ENCODE measurements at regions not wholly inside any gene's neighbourhood (a gene's known extent, or its start where the extent isn't known, plus 50 kb on each side); places are given as distances from the start of the nearest gene placed in this dataset.

GRCh38 chr12:74722709-74723108 lies 185.1 kb downstream of the ATXN7L3B start:
- no peak overlapping the region for H3K4me2 ChIP-seq (ENCODE audit: insufficient read depth, low read length, poor library complexity, severe bottlenecking)
- no peak overlapping the region for H2AK5ac ChIP-seq (ENCODE audit: low read depth, low read length)

GRCh38 chr12:74725154-74725553 lies 187.5 kb downstream of the ATXN7L3B start:
- Histone ChIP-seq H2AK5ac (ENCODE audit: low read depth, low read length) (no peak overlapping the region), H3K4me1 (ENCODE audit: control insufficient read depth in 2 of 2, insufficient read depth in 1 of 2, low read depth in 1 of 2, low read length in 2 of 2) (no peaks in the 10 kb centered on the region), H3K36me3 (replicated peaks in 1 of 2; ENCODE audit: control insufficient read depth in 2 of 2, insufficient read depth in 2 of 2, low read length in 2 of 2) (no peaks in the 10 kb centered on the region), H2BK15ac (ENCODE audit: low read length) (no peak overlapping the region), H3K79me1 (ENCODE audit: low read depth, low read length) (no peaks in the 10 kb centered on the region), H2BK12ac (ENCODE audit: low read length) (no peak overlapping the region), H3K18ac (ENCODE audit: low read length) (no peak overlapping the region), H3K4me2 (ENCODE audit: insufficient read depth, low read length, poor library complexity, severe bottlenecking) (no peak overlapping the region), H3K14ac (ENCODE audit: low read length) (no peak overlapping the region), H2BK120ac (ENCODE audit: low read depth, low read length) (no peak overlapping the region), H3K27ac (replicated peaks; ENCODE audit: low read length) (no peak overlapping the region), H4K8ac (ENCODE audit: low read depth, low read length) (no peak overlapping the region), H3K9ac (ENCODE audit: low read depth, low read length, poor library complexity) (no peak overlapping the region), H3K4ac (ENCODE audit: low read length) (no peak overlapping the region), H3K27me3 (ENCODE audit: control insufficient read depth in 3 of 3, insufficient read depth in 3 of 3, low read depth in 1 of 3, low read length in 3 of 3) (no peaks in the 10 kb centered on the region), H3K4me3 (ENCODE audit: low read length in 2 of 2) (no peak overlapping the region), H3K23ac (ENCODE audit: low read depth, low read length, poor library complexity) (no peak overlapping the region), H2BK5ac (ENCODE audit: low read length) (no peak overlapping the region), H3K9me3 (replicated peaks in 1 of 2; ENCODE audit: control insufficient read depth in 2 of 2, insufficient read depth in 1 of 2, low read depth in 1 of 2, low read length in 2 of 2) (no peaks in the 10 kb centered on the region), H4K91ac (ENCODE audit: low read depth, low read length, poor library complexity) (no peak overlapping the region), H2AFZ (ENCODE audit: low read length) (no peak overlapping the region)
- no peak for DNase-seq (ENCODE audit: low spot score)
- WGBS, 2 donors (ENCODE audit: extremely low coverage in 2 of 2, insufficient read length in 2 of 2, insufficient replicate concordance in 1 of 2): no CpG with 5 or more reads among the region's 1 CpG

More at GRCh38 chr12:74722709-74723108, 185.1 kb downstream of the ATXN7L3B start:
- Histone ChIP-seq H4K8ac (ENCODE audit: low read depth, low read length) (no peak overlapping the region), H3K4me3 (ENCODE audit: low read length in 2 of 2) (no peak overlapping the region), H3K9ac (ENCODE audit: low read depth, low read length, poor library complexity) (no peak overlapping the region), H2BK12ac (ENCODE audit: low read length) (no peak overlapping the region), H2BK5ac (ENCODE audit: low read length) (no peak overlapping the region), H3K79me1 (ENCODE audit: low read depth, low read length) (no peaks in the 10 kb centered on the region), H3K23ac (ENCODE audit: low read depth, low read length, poor library complexity) (no peak overlapping the region), H3K4me1 (ENCODE audit: control insufficient read depth in 2 of 2, insufficient read depth in 1 of 2, low read depth in 1 of 2, low read length in 2 of 2) (no peaks in the 10 kb centered on the region), H3K27ac (replicated peaks; ENCODE audit: low read length) (no peak overlapping the region), H3K27me3 (ENCODE audit: control insufficient read depth in 3 of 3, insufficient read depth in 3 of 3, low read depth in 1 of 3, low read length in 3 of 3) (no peaks in the 10 kb centered on the region), H3K4ac (ENCODE audit: low read length) (no peak overlapping the region), H4K91ac (ENCODE audit: low read depth, low read length, poor library complexity) (no peak overlapping the region), H3K14ac (ENCODE audit: low read length) (no peak overlapping the region), H3K36me3 (replicated peaks in 1 of 2; ENCODE audit: control insufficient read depth in 2 of 2, insufficient read depth in 2 of 2, low read length in 2 of 2) (no peaks in the 10 kb centered on the region), H2AFZ (ENCODE audit: low read length) (no peak overlapping the region), H3K18ac (ENCODE audit: low read length) (no peak overlapping the region), H2BK120ac (ENCODE audit: low read depth, low read length) (no peak overlapping the region), H2BK15ac (ENCODE audit: low read length) (no peak overlapping the region), H3K9me3 (replicated peaks in 1 of 2; ENCODE audit: control insufficient read depth in 2 of 2, insufficient read depth in 1 of 2, low read depth in 1 of 2, low read length in 2 of 2) (no peaks in the 10 kb centered on the region)
- WGBS, 2 donors (ENCODE audit: extremely low coverage in 2 of 2, insufficient read length in 2 of 2, insufficient replicate concordance in 1 of 2): no CpG with 5 or more reads among the region's 3 CpGs
- no peak for DNase-seq (ENCODE audit: low spot score)

GRCh38 chr12:74728006-74728405 lies 190.4 kb downstream of the ATXN7L3B start:
- Histone ChIP-seq H2AK5ac (ENCODE audit: low read depth, low read length) (no peak overlapping the region), H3K14ac (ENCODE audit: low read length) (no peak overlapping the region), H3K4me2 (ENCODE audit: insufficient read depth, low read length, poor library complexity, severe bottlenecking) (no peak overlapping the region), H3K4ac (ENCODE audit: low read length) (no peak overlapping the region), H3K79me1 (ENCODE audit: low read depth, low read length) (no peaks in the 10 kb centered on the region), H3K18ac (ENCODE audit: low read length) (no peak overlapping the region), H3K4me3 (ENCODE audit: low read length in 2 of 2) (no peak overlapping the region), H3K36me3 (replicated peaks in 1 of 2; ENCODE audit: control insufficient read depth in 2 of 2, insufficient read depth in 2 of 2, low read length in 2 of 2) (no peaks in the 10 kb centered on the region), H4K91ac (ENCODE audit: low read depth, low read length, poor library complexity) (no peak overlapping the region), H2BK15ac (ENCODE audit: low read length) (no peak overlapping the region), H3K27me3 (ENCODE audit: control insufficient read depth in 3 of 3, insufficient read depth in 3 of 3, low read depth in 1 of 3, low read length in 3 of 3) (no peaks in the 10 kb centered on the region), H3K23ac (ENCODE audit: low read depth, low read length, poor library complexity) (no peak overlapping the region), H2BK12ac (ENCODE audit: low read length) (no peak overlapping the region), H2BK120ac (ENCODE audit: low read depth, low read length) (no peak overlapping the region), H2BK5ac (ENCODE audit: low read length) (no peak overlapping the region), H3K4me1 (ENCODE audit: control insufficient read depth in 2 of 2, insufficient read depth in 1 of 2, low read depth in 1 of 2, low read length in 2 of 2) (no peaks in the 10 kb centered on the region), H4K8ac (ENCODE audit: low read depth, low read length) (no peak overlapping the region), H3K27ac (replicated peaks; ENCODE audit: low read length) (no peak overlapping the region), H2AFZ (ENCODE audit: low read length) (no peak overlapping the region), H3K9ac (ENCODE audit: low read depth, low read length, poor library complexity) (no peak overlapping the region), H3K9me3 (replicated peaks in 1 of 2; ENCODE audit: control insufficient read depth in 2 of 2, insufficient read depth in 1 of 2, low read depth in 1 of 2, low read length in 2 of 2) (no peaks in the 10 kb centered on the region)
- no peak for DNase-seq (ENCODE audit: low spot score)

GRCh38 chr12:74732164-74732784 lies 194.6 kb downstream of the ATXN7L3B start:
- Histone ChIP-seq H3K9ac (ENCODE audit: low read depth, low read length, poor library complexity) (no peak overlapping the region), H3K14ac (ENCODE audit: low read length) (no peak overlapping the region), H3K18ac (ENCODE audit: low read length) (no peak overlapping the region), H2BK5ac (ENCODE audit: low read length) (no peak overlapping the region), H3K4ac (ENCODE audit: low read length) (no peak overlapping the region), H3K4me2 (ENCODE audit: insufficient read depth, low read length, poor library complexity, severe bottlenecking) (no peak overlapping the region), H3K36me3 (replicated peaks in 1 of 2; ENCODE audit: control insufficient read depth in 2 of 2, insufficient read depth in 2 of 2, low read length in 2 of 2) (no peaks in the 10 kb centered on the region), H2AFZ (ENCODE audit: low read length) (peak overlapping the region; percentile 59), H2BK120ac (ENCODE audit: low read depth, low read length) (no peak overlapping the region), H3K9me3 (replicated peaks in 1 of 2; ENCODE audit: control insufficient read depth in 2 of 2, insufficient read depth in 1 of 2, low read depth in 1 of 2, low read length in 2 of 2) (no peaks in the 10 kb centered on the region), H4K91ac (ENCODE audit: low read depth, low read length, poor library complexity) (no peak overlapping the region), H3K4me3 (ENCODE audit: low read length in 2 of 2) (no peak overlapping the region), H2BK15ac (ENCODE audit: low read length) (no peak overlapping the region), H3K27me3 (ENCODE audit: control insufficient read depth in 3 of 3, insufficient read depth in 3 of 3, low read depth in 1 of 3, low read length in 3 of 3) (no peaks in the 10 kb centered on the region), H3K23ac (ENCODE audit: low read depth, low read length, poor library complexity) (no peak overlapping the region), H3K79me1 (ENCODE audit: low read depth, low read length) (no peaks in the 10 kb centered on the region), H3K27ac (replicated peaks; ENCODE audit: low read length) (no peak overlapping the region), H4K8ac (ENCODE audit: low read depth, low read length) (no peak overlapping the region), H3K4me1 (ENCODE audit: control insufficient read depth in 2 of 2, insufficient read depth in 1 of 2, low read depth in 1 of 2, low read length in 2 of 2) (no peaks in the 10 kb centered on the region), H2BK12ac (ENCODE audit: low read length) (no peak overlapping the region), H2AK5ac (ENCODE audit: low read depth, low read length) (no peak overlapping the region)
- WGBS, 2 donors (ENCODE audit: extremely low coverage in 2 of 2, insufficient read length in 2 of 2, insufficient replicate concordance in 1 of 2): no CpG with 5 or more reads among the region's 5 CpGs
- no peak for DNase-seq (ENCODE audit: low spot score)
